NCI-H345 treated with DMSO at 0.1 percent for 48 hours (cell line): ENCODE measurements at regions not wholly inside any gene's neighbourhood (a gene's known extent, or its start where the extent isn't known, plus 50 kb on each side); places are given as distances from the start of the nearest gene placed in this dataset.
"Not testable (repeated sequence)": the region's sequence is repeated elsewhere in the genome, so short reads cannot be mapped to it uniquely, and the experiment has no call there.

Experiments used
- DNase-seq: peaks from one replicate; lab custom pipeline; 2025; ENCODE audit not compliant: unreplicated experiment; lab: John Stamatoyannopoulos, UW

- DNase-seq = no peak
Observed at GRCh38 chr9:129547063-129547462, 73.8 kb downstream of the C9orf50 start.

GRCh38 chr9:129545876-129546275 lies 75.0 kb downstream of the C9orf50 start:
- not testable (repeated sequence) for DNase-seq

- DNase-seq = no peak
Observed at GRCh38 chr9:129544761-129545160, 76.1 kb downstream of the C9orf50 start.

GRCh38 chr9:129542741-129543140 lies 78.2 kb downstream of the C9orf50 start:
- no peak for DNase-seq

- DNase-seq = no peak
Observed at GRCh38 chr9:129541270-129541669, 79.6 kb downstream of the C9orf50 start.

- DNase-seq = no peak
Observed at GRCh38 chr9:129539446-129539845, 81.5 kb downstream of the C9orf50 start.

- DNase-seq = not testable (repeated sequence)
Observed at GRCh38 chr9:129531860-129532402, 89.0 kb downstream of the C9orf50 start.

- DNase-seq = not testable (repeated sequence)
Observed at GRCh38 chr9:129527955-129528354, 92.9 kb downstream of the C9orf50 start.

GRCh38 chr9:129525656-129526196 lies 95.2 kb downstream of the C9orf50 start:
- no peak for DNase-seq

GRCh38 chr9:129524582-129525270 lies 96.2 kb downstream of the C9orf50 start:
- no peak for DNase-seq

- no peak for DNase-seq
Observed at GRCh38 chr9:129523943-129524581, 96.8 kb downstream of the C9orf50 start.

- no peak for DNase-seq
Observed at GRCh38 chr9:129522351-129522750, 98.5 kb downstream of the C9orf50 start.

- no peak for DNase-seq
Observed at GRCh38 chr9:129520082-129520481, 100.8 kb downstream of the C9orf50 start.

GRCh38 chr9:129518074-129518473 lies 102.8 kb downstream of the C9orf50 start:
- DNase-seq = no peak

GRCh38 chr9:129517006-129517405 lies 103.9 kb downstream of the C9orf50 start:
- no peak for DNase-seq

GRCh38 chr9:129514891-129515290 lies 106.0 kb downstream of the C9orf50 start:
- DNase-seq = no peak

- DNase-seq = no peak
Observed at GRCh38 chr9:129514497-129514867, 106.4 kb downstream of the C9orf50 start.

- DNase-seq = no peak
Observed at GRCh38 chr9:129513856-129514496, 106.9 kb downstream of the C9orf50 start.

- no peak for DNase-seq
Observed at GRCh38 chr9:129513282-129513681, 107.6 kb downstream of the C9orf50 start.

GRCh38 chr9:129511285-129511900 lies 109.5 kb downstream of the C9orf50 start:
- no peak for DNase-seq

- DNase-seq = no peak
Observed at GRCh38 chr9:129509533-129509928, 111.4 kb downstream of the C9orf50 start.
